ENCODE measurements at regions not wholly inside any gene's neighbourhood (a gene's known extent, or its start where the extent isn't known, plus 50 kb on each side); places are given as distances from the start of the nearest gene placed in this dataset.
A peak's percentile ranks its signal among the peaks of the same experiment; 100 is the strongest.

DNA sequence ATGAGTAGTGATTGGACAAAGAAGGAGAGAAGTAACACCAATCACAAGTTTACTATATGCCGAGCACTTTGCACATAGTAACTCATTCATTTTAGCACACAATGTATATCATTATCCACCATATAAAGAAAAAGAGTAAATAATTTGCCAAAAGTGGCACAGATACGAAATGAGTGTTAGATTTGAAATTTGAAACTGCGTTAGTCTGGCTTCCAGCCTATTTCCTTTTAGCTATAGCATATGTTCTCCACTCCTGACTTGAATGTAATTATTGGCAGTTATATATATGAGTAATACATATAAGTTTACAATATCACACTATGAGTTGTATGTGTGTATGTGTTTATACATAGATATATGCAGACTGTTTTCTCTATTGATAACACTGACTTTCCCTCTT is 98.6 kb downstream of the NOL4 start:
- H3K9me3 ChIP-seq: no peaks in the 10 kb centered on the region
- no peaks in the 10 kb centered on the region for H3K36me3 ChIP-seq
- H3K4me3 ChIP-seq: no peak overlapping the region
- no peaks in the 10 kb centered on the region for H3K27me3 ChIP-seq
- intact Hi-C loops (cut with DNase I): loop anchor here (5.0 to 10.0 kb wide), 2 partner anchors 196 to 659 kb away; no protein-coding TSS in a partner anchor
- H3K4me1 ChIP-seq: no peaks in the 10 kb centered on the region
- no peak for DNase-seq
- TF ChIP-seq, protein P1, sequence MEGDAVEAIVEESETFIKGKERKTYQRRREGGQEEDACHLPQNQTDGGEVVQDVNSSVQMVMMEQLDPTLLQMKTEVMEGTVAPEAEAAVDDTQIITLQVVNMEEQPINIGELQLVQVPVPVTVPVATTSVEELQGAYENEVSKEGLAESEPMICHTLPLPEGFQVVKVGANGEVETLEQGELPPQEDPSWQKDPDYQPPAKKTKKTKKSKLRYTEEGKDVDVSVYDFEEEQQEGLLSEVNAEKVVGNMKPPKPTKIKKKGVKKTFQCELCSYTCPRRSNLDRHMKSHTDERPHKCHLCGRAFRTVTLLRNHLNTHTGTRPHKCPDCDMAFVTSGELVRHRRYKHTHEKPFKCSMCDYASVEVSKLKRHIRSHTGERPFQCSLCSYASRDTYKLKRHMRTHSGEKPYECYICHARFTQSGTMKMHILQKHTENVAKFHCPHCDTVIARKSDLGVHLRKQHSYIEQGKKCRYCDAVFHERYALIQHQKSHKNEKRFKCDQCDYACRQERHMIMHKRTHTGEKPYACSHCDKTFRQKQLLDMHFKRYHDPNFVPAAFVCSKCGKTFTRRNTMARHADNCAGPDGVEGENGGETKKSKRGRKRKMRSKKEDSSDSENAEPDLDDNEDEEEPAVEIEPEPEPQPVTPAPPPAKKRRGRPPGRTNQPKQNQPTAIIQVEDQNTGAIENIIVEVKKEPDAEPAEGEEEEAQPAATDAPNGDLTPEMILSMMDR (IDR thresholded peaks at IDR 0.05): no peak
- no peak overlapping the region for H3K9ac ChIP-seq (ENCODE audit: low read depth in 2 of 2, low read length in 2 of 2)
- no peak overlapping the region for H3K27ac ChIP-seq

DNA sequence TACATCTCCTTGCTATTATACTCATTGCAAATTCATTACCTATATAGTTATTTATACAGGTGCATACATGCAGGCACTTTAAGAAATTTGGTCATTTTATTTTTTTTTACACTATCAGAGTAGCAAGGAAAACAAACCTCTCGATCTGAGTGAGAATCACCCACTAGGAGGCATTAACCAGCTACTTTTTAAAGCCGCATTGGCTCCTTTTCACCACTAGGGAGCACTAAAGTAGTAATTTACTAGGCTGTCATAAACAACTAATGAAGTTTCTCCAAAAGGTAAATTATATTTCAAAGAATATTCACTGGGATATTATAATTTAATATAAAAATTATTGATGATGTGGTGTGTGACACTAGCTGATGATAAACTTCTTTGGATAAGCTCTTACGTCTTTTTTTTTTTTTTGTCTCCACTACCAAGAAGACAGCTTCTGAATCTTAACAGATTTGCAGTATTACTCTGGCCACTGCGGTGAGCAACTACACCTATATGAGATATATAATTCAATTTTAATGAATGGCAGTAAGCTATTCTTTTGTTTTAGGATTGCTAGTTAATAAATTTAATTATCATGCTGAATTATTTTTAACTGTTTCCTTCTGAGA is 101.9 kb downstream of the NOL4 start:
- intact Hi-C loops (cut with DNase I): loop anchor here (10.0 kb wide), 1 partner anchor 662 kb away; no protein-coding TSS in a partner anchor
- no peaks in the 10 kb centered on the region for H3K4me1 ChIP-seq
- H3K4me3 ChIP-seq: no peak overlapping the region
- TF ChIP-seq, protein P1 (IDR thresholded peaks at IDR 0.05): peak; percentile 91
- H3K9me3 ChIP-seq: no peaks in the 10 kb centered on the region
- peak; percentile 32 for DNase-seq
- H3K27ac ChIP-seq: no peak overlapping the region
- H3K36me3 ChIP-seq: no peaks in the 10 kb centered on the region
- no peak overlapping the region for H3K9ac ChIP-seq (ENCODE audit: low read depth in 2 of 2, low read length in 2 of 2)
- H3K27me3 ChIP-seq: no peaks in the 10 kb centered on the region

GRCh38 chr18:34121200-34121721 is 103.5 kb downstream of the NOL4 start:
- H3K9ac ChIP-seq (ENCODE audit: low read depth in 2 of 2, low read length in 2 of 2): no peak overlapping the region
- no peaks in the 10 kb centered on the region for H3K4me1 ChIP-seq
- intact Hi-C loops (cut with DNase I): loop anchor here (10.0 kb wide), 1 partner anchor 664 kb away; no protein-coding TSS in a partner anchor
- no peaks in the 10 kb centered on the region for H3K36me3 ChIP-seq
- no peaks in the 10 kb centered on the region for H3K9me3 ChIP-seq
- no peak overlapping the region for H3K27ac ChIP-seq
- DNase-seq: no peak
- no peaks in the 10 kb centered on the region for H3K27me3 ChIP-seq
- TF ChIP-seq, protein P1 (IDR thresholded peaks at IDR 0.05): no peak
- no peak overlapping the region for H3K4me3 ChIP-seq

- Histone ChIP-seq H3K27me3 (no peaks in the 10 kb centered on the region), H3K36me3 (no peaks in the 10 kb centered on the region), H3K4me1 (no peaks in the 10 kb centered on the region), H3K27ac (no peak overlapping the region), H3K9ac (ENCODE audit: low read depth in 2 of 2, low read length in 2 of 2) (no peak overlapping the region), H3K9me3 (no peaks in the 10 kb centered on the region), H3K4me3 (no peak overlapping the region)
- no peak for DNase-seq
- TF ChIP-seq, protein P1 (IDR thresholded peaks at IDR 0.05): no peak
- intact Hi-C loops (cut with DNase I): loop anchor here (10.0 kb wide), 1 partner anchor 665 kb away; no protein-coding TSS in a partner anchor
Measured at GRCh38 chr18:34120294-34120693, 104.4 kb downstream of the NOL4 start.

- Histone ChIP-seq H3K4me1 (no peaks in the 10 kb centered on the region), H3K27me3 (no peaks in the 10 kb centered on the region), H3K36me3 (no peaks in the 10 kb centered on the region), H3K9ac (ENCODE audit: low read depth in 2 of 2, low read length in 2 of 2) (no peak overlapping the region), H3K27ac (no peak overlapping the region), H3K4me3 (no peak overlapping the region), H3K9me3 (no peaks in the 10 kb centered on the region)
- TF ChIP-seq, protein P1 (IDR thresholded peaks at IDR 0.05): no peak
- DNase-seq: no peak
- intact Hi-C loops (cut with DNase I): no loop called here
Measured at GRCh38 chr18:34117319-34117718, 107.4 kb downstream of the NOL4 start.
